GM18873 (cell line): ENCODE measurements at regions not wholly inside any gene's neighbourhood (a gene's known extent, or its start where the extent isn't known, plus 50 kb on each side); places are given as distances from the start of the nearest gene placed in this dataset.
A peak's percentile ranks its signal among the peaks of the same experiment; 100 is the strongest.
"Not testable (repeated sequence)": the region's sequence is repeated elsewhere in the genome, so short reads cannot be mapped to it uniquely, and the experiment has no call there.

Experiments used
- ATAC-seq: cut with Tn5 transposase; IDR thresholded peaks from one replicate; pipeline ENCODE4 v1.9.1; 2021; ENCODE audit warnings: mild to moderate bottlenecking, moderate library complexity, moderate number of reproducible peaks; ENCODE audit not compliant: unreplicated experiment, low FRiP score

GRCh38 chr14:70269582-70269981 lies 80.8 kb upstream of the SLC8A3 start:
- no peak for ATAC-seq

- no peak for ATAC-seq
Observed at GRCh38 chr14:70268760-70269159, 80.0 kb upstream of the SLC8A3 start.

- no peak for ATAC-seq
Observed at GRCh38 chr14:70266157-70266556, 77.4 kb upstream of the SLC8A3 start.

GRCh38 chr14:70265422-70265821 lies 76.7 kb upstream of the SLC8A3 start:
- ATAC-seq: no peak

GRCh38 chr14:70259420-70259819 lies 70.7 kb upstream of the SLC8A3 start:
- ATAC-seq: no peak

GRCh38 chr14:70257526-70257925 lies 68.8 kb upstream of the SLC8A3 start:
- no peak for ATAC-seq

GRCh38 chr14:70256601-70257000 lies 67.8 kb upstream of the SLC8A3 start:
- no peak for ATAC-seq

GRCh38 chr14:70255071-70256057 lies 66.6 kb upstream of the SLC8A3 start:
- not testable (repeated sequence) for ATAC-seq

- ATAC-seq: no peak
Observed at GRCh38 chr14:70254476-70254961, 65.8 kb upstream of the SLC8A3 start.

- ATAC-seq: not testable (repeated sequence)
Observed at GRCh38 chr14:70253547-70253946, 64.8 kb upstream of the SLC8A3 start.

- ATAC-seq: no peak
Observed at GRCh38 chr14:70245026-70245425, 56.3 kb upstream of the SLC8A3 start.

GRCh38 chr14:70239802-70240201 lies 51.1 kb upstream of the SLC8A3 start:
- peak; percentile 62 for ATAC-seq

GRCh38 chr14:70238635-70239034 lies 49.9 kb upstream of the SLC8A3 start:
- not testable (repeated sequence) for ATAC-seq
